Retinal pigment epithelial cell (primary cell): ENCODE measurements at regions not wholly inside any gene's neighbourhood (a gene's known extent, or its start where the extent isn't known, plus 50 kb on each side); places are given as distances from the start of the nearest gene placed in this dataset.
"Not testable (repeated sequence)": the region's sequence is repeated elsewhere in the genome, so short reads cannot be mapped to it uniquely, and the experiment has no call there.

Source experiments
- DNase-seq: peaks from one replicate; pipeline ENCODE4 v3.0.0-alpha.2; 2010; ENCODE audit warnings: low read depth
- H3K4me3 ChIP-seq: 2 replicates; pipeline ENCODE4 v1.5.1; 2011; ENCODE audit warnings: mild to moderate bottlenecking, low read length, control low read depth, moderate library complexity
- TF ChIP-seq, protein P1 (sequence below): conservative IDR thresholded peaks from 2 replicates; pipeline ENCODE4 v1.5.1; 2011; ENCODE audit warnings: low read depth, low read length, control low read depth, inconsistent platforms

GRCh38 chr20:6700563-6701329 is 66.7 kb upstream of the BMP2 start:
- H3K4me3 ChIP-seq = no peak overlapping the region
- TF ChIP-seq, protein P1, sequence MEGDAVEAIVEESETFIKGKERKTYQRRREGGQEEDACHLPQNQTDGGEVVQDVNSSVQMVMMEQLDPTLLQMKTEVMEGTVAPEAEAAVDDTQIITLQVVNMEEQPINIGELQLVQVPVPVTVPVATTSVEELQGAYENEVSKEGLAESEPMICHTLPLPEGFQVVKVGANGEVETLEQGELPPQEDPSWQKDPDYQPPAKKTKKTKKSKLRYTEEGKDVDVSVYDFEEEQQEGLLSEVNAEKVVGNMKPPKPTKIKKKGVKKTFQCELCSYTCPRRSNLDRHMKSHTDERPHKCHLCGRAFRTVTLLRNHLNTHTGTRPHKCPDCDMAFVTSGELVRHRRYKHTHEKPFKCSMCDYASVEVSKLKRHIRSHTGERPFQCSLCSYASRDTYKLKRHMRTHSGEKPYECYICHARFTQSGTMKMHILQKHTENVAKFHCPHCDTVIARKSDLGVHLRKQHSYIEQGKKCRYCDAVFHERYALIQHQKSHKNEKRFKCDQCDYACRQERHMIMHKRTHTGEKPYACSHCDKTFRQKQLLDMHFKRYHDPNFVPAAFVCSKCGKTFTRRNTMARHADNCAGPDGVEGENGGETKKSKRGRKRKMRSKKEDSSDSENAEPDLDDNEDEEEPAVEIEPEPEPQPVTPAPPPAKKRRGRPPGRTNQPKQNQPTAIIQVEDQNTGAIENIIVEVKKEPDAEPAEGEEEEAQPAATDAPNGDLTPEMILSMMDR = no peak
- no peak for DNase-seq

GRCh38 chr20:6699921-6700562 is 67.4 kb upstream of the BMP2 start:
- H3K4me3 ChIP-seq = no peak overlapping the region
- no peak for DNase-seq
- TF ChIP-seq, protein P1 = no peak

GRCh38 chr20:6698723-6699122 is 68.8 kb upstream of the BMP2 start:
- no peak for DNase-seq
- TF ChIP-seq, protein P1 = no peak
- H3K4me3 ChIP-seq = no peak overlapping the region

GRCh38 chr20:6698056-6698455 is 69.4 kb upstream of the BMP2 start:
- DNase-seq = no peak
- H3K4me3 ChIP-seq = no peak overlapping the region
- TF ChIP-seq, protein P1 = no peak

DNA sequence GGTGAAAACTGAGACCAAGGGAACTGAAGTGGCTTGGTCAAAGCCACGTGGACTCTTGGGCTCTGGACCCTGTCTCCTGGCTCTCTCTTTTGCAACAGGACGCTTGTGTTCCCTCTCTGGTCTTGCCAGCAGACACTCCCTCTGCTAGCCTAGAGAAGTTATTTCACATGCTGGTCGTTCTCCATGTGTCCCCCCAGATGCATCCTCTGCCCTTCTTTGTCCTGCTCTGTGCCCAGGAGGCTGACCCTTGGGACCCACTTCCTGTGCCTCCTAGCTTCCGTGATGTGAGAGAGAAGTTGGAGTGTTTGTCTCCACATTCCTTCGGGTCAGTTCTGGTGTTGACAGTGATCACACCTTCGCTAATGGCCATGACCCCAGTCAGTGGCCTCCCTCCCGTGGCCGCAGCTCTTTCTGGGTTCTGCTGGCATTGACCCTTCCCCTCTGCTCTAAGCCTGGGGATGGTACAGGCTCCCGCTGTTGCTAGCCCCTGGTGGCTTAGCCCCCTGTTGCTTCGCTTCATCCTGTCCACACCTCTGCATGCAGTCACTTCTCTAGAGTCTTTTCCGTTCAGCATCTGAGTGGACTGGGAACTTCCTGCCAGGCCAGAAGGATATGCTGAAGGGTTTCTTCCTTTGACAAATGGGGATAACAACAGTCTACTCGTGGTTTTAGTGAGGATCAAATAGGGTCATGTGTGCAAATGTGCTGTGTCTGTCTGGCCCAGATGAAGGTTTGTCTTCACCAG is 70.1 kb upstream of the BMP2 start:
- DNase-seq = no peak
- TF ChIP-seq, protein P1 = no peak

GRCh38 chr20:6696001-6696400 is 71.5 kb upstream of the BMP2 start:
- TF ChIP-seq, protein P1 = no peak
- no peak overlapping the region for H3K4me3 ChIP-seq
- no peak for DNase-seq

More for the DNA sequence above, 70.1 kb upstream of the BMP2 start:
- no peak overlapping the region for H3K4me3 ChIP-seq

- not testable (repeated sequence) for H3K4me3 ChIP-seq, DNase-seq
These were observed 73.7 kb upstream of the BMP2 start for GRCh38 chr20:6693808-6694198.
